ENCODE measurements at regions not wholly inside any gene's neighbourhood (a gene's known extent, or its start where the extent isn't known, plus 50 kb on each side); places are given as distances from the start of the nearest gene placed in this dataset.

GRCh38 chr20:23142162-23143050 lies 56.3 kb upstream of the CD93 start:
- no peak for TF ChIP-seq EZH2 (IDR thresholded peaks at IDR 0.05; ENCODE audit: borderline replicate concordance, insufficient read depth, low read depth, low read length, poor library complexity, severe bottlenecking)
- TF ChIP-seq, protein P1, sequence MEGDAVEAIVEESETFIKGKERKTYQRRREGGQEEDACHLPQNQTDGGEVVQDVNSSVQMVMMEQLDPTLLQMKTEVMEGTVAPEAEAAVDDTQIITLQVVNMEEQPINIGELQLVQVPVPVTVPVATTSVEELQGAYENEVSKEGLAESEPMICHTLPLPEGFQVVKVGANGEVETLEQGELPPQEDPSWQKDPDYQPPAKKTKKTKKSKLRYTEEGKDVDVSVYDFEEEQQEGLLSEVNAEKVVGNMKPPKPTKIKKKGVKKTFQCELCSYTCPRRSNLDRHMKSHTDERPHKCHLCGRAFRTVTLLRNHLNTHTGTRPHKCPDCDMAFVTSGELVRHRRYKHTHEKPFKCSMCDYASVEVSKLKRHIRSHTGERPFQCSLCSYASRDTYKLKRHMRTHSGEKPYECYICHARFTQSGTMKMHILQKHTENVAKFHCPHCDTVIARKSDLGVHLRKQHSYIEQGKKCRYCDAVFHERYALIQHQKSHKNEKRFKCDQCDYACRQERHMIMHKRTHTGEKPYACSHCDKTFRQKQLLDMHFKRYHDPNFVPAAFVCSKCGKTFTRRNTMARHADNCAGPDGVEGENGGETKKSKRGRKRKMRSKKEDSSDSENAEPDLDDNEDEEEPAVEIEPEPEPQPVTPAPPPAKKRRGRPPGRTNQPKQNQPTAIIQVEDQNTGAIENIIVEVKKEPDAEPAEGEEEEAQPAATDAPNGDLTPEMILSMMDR (IDR thresholded peaks at IDR 0.05) = no peak
